ENCODE measurements at regions not wholly inside any gene's neighbourhood (a gene's known extent, or its start where the extent isn't known, plus 50 kb on each side); places are given as distances from the start of the nearest gene placed in this dataset.

GRCh38 chr5:28084069-28084468 lies 1045.7 kb upstream of the CDH9 start:
- TF ChIP-seq CTCF (IDR thresholded peaks at IDR 0.05; ENCODE audit: control extremely low read depth, extremely low read depth, low read depth, missing control alignments), result no peak
- POLR2A ChIA-PET, result no interaction called here
- CTCF ChIA-PET, result interaction anchor here (0.9 kb wide), 1 partner anchor 9 kb away, joined by 4 read pairs; no protein-coding TSS in a partner anchor
- no peak for DNase-seq (ENCODE audit: extremely low spot score)

GRCh38 chr5:28082610-28083009 lies 1044.2 kb upstream of the CDH9 start:
- no peak for DNase-seq (ENCODE audit: extremely low spot score)
- POLR2A ChIA-PET, result no interaction called here
- TF ChIP-seq CTCF (IDR thresholded peaks at IDR 0.05; ENCODE audit: control extremely low read depth, extremely low read depth, low read depth, missing control alignments), result no peak
- CTCF ChIA-PET, result no interaction called here

- DNase-seq (ENCODE audit: extremely low spot score), result no peak
- POLR2A ChIA-PET, result no interaction called here
- CTCF ChIA-PET, result interaction anchor here (1.3 to 1.5 kb wide), 2 partner anchors 10 kb away, joined by 4 read pairs; no protein-coding TSS in a partner anchor
- TF ChIP-seq CTCF (IDR thresholded peaks at IDR 0.05; ENCODE audit: control extremely low read depth, extremely low read depth, low read depth, missing control alignments), result no peak
Measured at GRCh38 chr5:28077291-28078240, 1039.2 kb upstream of the CDH9 start.

- POLR2A ChIA-PET, result no interaction called here
- CTCF ChIA-PET, result no interaction called here
- no peak for DNase-seq (ENCODE audit: extremely low spot score)
- TF ChIP-seq CTCF (IDR thresholded peaks at IDR 0.05; ENCODE audit: control extremely low read depth, extremely low read depth, low read depth, missing control alignments), result no peak
Measured at GRCh38 chr5:28066856-28067255, 1028.5 kb upstream of the CDH9 start.

GRCh38 chr5:28065656-28066055 lies 1027.3 kb upstream of the CDH9 start:
- POLR2A ChIA-PET, result no interaction called here
- TF ChIP-seq CTCF (IDR thresholded peaks at IDR 0.05; ENCODE audit: control extremely low read depth, extremely low read depth, low read depth, missing control alignments), result no peak
- CTCF ChIA-PET, result interaction anchor here (1.2 kb wide), 1 partner anchor 35 kb away, joined by 3 read pairs; no protein-coding TSS in a partner anchor

GRCh38 chr5:28046596-28046995 lies 1008.2 kb upstream of the CDH9 start:
- no peak for TF ChIP-seq CTCF (IDR thresholded peaks at IDR 0.05; ENCODE audit: control extremely low read depth, extremely low read depth, low read depth, missing control alignments)
- ChIA-PET CTCF (no interaction called here), POLR2A (no interaction called here)
- no peak for DNase-seq (ENCODE audit: extremely low spot score)

More at GRCh38 chr5:28065656-28066055, 1027.3 kb upstream of the CDH9 start:
- no peak for DNase-seq (ENCODE audit: extremely low spot score)

Measured in GM10248 (cell line).